Adipocyte (in vitro differentiated cells): ENCODE measurements at regions not wholly inside any gene's neighbourhood (a gene's known extent, or its start where the extent isn't known, plus 50 kb on each side); places are given as distances from the start of the nearest gene placed in this dataset.

ENCODE experiments used
- DNase-seq: peaks from one replicate; pipeline ENCODE4 v3.0.0-alpha.2; 2015; ENCODE audit warnings: low read depth
- H3K27me3 ChIP-seq: replicated peaks from 2 replicates; pipeline ENCODE4 v1.7.0; 2013; ENCODE audit warnings: mild to moderate bottlenecking, low read length, moderate library complexity; ENCODE audit not compliant: control insufficient read depth, insufficient read depth
- H3K36me3 ChIP-seq: 2 replicates; pipeline ENCODE4 v1.7.0; 2013; ENCODE audit warnings: low read length, mild to moderate bottlenecking, moderate library complexity; ENCODE audit not compliant: control insufficient read depth, insufficient read depth, severe bottlenecking
- H3K4me1 ChIP-seq: 2 replicates; pipeline ENCODE4 v1.7.0; 2013; ENCODE audit warnings: mild to moderate bottlenecking, low read length, moderate library complexity; ENCODE audit not compliant: control insufficient read depth, insufficient read depth
- H3K4me3 ChIP-seq: 2 replicates; pipeline ENCODE4 v1.7.0; 2013; ENCODE audit warnings: mild to moderate bottlenecking, low read length, moderate library complexity
- H3K9ac ChIP-seq: 2 replicates; pipeline ENCODE4 v1.7.0; 2013; ENCODE audit warnings: mild to moderate bottlenecking, low read length, moderate library complexity
- H3K9me3 ChIP-seq: 2 replicates; pipeline ENCODE4 v1.7.0; 2013; ENCODE audit warnings: mild to moderate bottlenecking, low read length, moderate library complexity; ENCODE audit not compliant: control insufficient read depth

DNA sequence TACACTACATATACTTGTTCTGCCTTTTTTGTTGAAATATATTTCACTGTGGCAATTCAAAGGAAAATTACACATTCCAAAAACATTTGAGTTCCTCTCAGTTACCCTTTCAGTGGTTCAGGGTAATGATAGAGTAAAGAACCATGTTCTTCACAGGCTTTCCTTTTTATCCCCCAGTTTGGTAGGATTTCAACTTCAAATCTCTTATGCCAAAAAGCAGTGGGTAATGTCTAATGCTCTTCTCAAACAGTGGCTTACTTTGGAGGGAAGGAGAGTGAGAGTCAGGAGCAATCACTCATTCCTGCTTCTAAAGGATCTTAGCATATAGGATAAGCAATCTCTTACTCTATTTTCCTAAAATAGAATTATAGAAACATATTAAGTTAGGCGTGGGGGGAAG, 290.6 kb downstream of the ZEB2 start:
- DNase-seq: no peak
- H3K9me3 ChIP-seq: no peaks in the 10 kb centered on the region
- H3K9ac ChIP-seq: no peak overlapping the region
- H3K4me3 ChIP-seq: no peak overlapping the region
- H3K4me1 ChIP-seq: peaks cover 10% of the 10 kb centered on the region
- no peaks in the 10 kb centered on the region for H3K36me3 ChIP-seq
- no peaks in the 10 kb centered on the region for H3K27me3 ChIP-seq

DNA sequence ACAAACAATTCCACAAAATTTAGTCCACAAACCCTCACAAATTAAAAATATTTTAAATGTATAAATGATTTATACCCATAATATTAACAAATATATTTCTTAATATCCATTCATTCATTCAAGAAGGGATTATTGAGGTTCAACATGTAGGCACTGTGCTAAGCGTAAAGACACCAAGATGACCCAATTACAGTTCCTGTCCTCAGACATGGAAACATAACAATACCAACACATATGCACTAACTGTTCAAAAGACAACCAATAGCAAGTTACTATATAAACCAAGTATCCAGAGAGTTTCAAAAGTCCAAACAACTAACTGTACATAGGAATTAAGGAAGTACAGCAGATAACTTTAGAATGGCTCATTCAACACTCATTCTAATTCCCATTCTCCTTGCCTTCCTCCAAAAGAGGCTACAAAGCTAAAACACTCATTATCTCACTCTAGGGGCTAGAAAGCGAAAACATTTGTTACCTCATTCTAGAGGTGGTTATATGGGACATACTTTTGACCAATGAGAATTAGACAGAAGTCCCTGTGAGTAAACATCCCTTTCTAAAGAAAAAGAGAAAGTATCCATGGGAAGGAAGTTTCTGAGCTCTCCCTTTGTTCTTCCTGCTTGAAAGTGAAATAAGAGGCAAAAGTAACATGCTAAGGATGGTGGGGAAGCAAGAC, 292.4 kb downstream of the ZEB2 start:
- no peaks in the 10 kb centered on the region for H3K9me3 ChIP-seq
- H3K36me3 ChIP-seq: no peaks in the 10 kb centered on the region
- H3K4me3 ChIP-seq: no peak overlapping the region
- H3K27me3 ChIP-seq: no peaks in the 10 kb centered on the region
- H3K4me1 ChIP-seq: peaks cover 14% of the 10 kb centered on the region
- DNase-seq: no peak
- H3K9ac ChIP-seq: no peak overlapping the region

- Histone ChIP-seq H3K9ac (no peak overlapping the region), H3K9me3 (no peaks in the 10 kb centered on the region), H3K4me3 (no peak overlapping the region), H3K36me3 (no peaks in the 10 kb centered on the region), H3K4me1 (peaks cover 6% of the 10 kb centered on the region), H3K27me3 (no peaks in the 10 kb centered on the region)
- DNase-seq: no peak
These were observed 294.8 kb downstream of the ZEB2 start for GRCh38 chr2:144225076-144225475.

DNA sequence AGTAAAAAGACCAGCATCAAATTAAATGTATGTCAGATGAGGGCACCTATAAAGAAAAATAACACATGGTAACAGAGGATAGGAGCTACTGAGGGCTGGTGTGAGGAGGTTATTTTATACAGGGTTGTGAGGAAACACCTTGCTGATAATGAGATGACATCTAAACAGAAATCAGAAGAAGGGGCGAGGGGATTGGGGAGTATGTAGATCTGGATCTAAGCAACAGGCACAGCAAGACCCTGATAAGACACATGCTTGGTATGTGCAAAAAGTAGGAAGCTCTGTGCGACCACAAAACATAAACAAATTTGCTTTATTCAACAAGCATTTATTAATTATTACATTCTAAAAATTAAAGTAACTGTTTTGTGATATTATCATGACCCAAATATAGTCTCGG, 295.4 kb downstream of the ZEB2 start:
- no peaks in the 10 kb centered on the region for H3K27me3 ChIP-seq
- no peak overlapping the region for H3K4me3 ChIP-seq
- peaks cover 4% of the 10 kb centered on the region for H3K4me1 ChIP-seq
- no peak for DNase-seq
- H3K9me3 ChIP-seq: no peaks in the 10 kb centered on the region
- H3K9ac ChIP-seq: no peak overlapping the region
- H3K36me3 ChIP-seq: no peaks in the 10 kb centered on the region

DNA sequence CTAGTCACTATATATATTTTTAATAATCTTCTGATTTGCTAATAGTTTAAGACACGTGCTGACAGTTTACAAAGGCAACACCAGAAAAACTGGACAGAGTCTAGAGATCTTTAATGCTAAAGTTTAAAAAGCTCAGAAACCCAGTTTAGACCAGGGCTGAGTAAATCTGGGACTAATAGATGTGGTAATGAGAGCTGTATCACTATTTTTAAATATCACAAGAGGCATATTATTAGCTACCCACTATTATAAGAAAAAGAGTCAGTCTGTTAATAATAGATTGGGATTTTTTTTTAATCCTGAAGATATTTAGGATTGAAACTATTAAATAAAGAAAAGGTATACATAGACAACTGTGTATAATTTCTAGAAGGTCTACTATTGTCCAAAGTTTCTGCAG, 299.9 kb downstream of the ZEB2 start:
- no peak for DNase-seq
- Histone ChIP-seq H3K4me3 (no peak overlapping the region), H3K36me3 (no peaks in the 10 kb centered on the region), H3K9me3 (no peaks in the 10 kb centered on the region), H3K4me1 (peaks cover 4% of the 10 kb centered on the region), H3K27me3 (no peaks in the 10 kb centered on the region), H3K9ac (no peak overlapping the region)

DNA sequence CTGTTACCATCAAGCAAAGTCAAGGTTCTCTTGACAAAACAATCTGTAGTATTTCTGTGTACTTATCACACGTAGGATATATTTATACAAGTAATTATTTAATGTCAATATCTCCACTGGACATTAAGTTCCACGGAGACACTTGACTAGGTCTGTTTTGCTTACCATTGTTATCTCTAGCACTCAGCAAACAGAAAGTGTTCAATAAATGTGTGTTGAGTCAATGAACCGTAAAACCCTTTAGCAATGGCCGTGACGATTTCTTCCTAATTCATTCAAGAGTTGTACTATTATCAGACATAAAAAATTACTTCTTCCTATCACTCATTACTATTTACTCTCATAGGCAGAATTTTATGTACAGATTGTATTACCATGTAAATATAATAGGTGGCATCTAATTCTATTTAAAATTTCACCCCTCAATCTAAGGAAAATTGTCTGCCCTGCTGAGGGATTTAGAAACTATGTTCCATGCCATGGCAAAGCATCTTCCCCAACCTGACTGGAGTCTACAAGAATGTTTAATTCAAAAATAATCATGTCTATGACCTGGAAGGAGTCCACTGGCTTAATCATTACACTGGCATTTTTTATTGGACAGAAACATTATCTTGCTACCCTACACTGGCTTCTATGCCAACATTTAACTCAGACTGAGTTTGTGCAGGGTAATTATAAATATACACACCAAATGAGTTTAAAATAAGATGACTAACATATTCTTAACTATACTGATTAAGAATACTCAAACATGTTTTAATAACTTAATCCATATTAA, 301.9 kb downstream of the ZEB2 start:
- H3K9ac ChIP-seq: no peak overlapping the region
- DNase-seq: no peak
- H3K36me3 ChIP-seq: no peaks in the 10 kb centered on the region
- H3K4me3 ChIP-seq: no peak overlapping the region
- no peaks in the 10 kb centered on the region for H3K9me3 ChIP-seq
- H3K27me3 ChIP-seq: no peaks in the 10 kb centered on the region
- peaks cover under 1% of the 10 kb centered on the region for H3K4me1 ChIP-seq

GRCh38 chr2:144215701-144216675, 303.9 kb downstream of the ZEB2 start:
- DNase-seq: no peak
- Histone ChIP-seq H3K36me3 (peaks cover 5% of the 10 kb centered on the region), H3K4me3 (no peak overlapping the region), H3K4me1 (no peaks in the 10 kb centered on the region), H3K27me3 (no peaks in the 10 kb centered on the region), H3K9me3 (no peaks in the 10 kb centered on the region), H3K9ac (no peak overlapping the region)

DNA sequence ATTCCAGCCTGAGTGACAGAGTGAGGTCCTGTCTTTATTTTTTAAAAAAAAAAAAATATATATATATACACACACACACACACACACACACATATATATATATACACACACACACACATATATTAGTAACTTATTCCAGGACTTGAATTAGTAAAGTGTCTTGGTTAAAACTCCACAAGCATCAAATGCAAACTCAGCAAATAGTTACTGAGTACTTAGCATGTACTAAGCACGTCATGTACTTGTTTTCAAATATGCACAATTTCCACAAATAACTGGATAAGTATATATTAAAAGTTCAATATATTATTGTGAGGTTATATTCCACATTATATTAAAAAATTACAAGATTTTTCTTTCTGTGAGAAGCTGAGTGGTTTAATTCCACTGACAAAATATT, 304.7 kb downstream of the ZEB2 start:
- H3K9me3 ChIP-seq: no peaks in the 10 kb centered on the region
- H3K9ac ChIP-seq: no peak overlapping the region
- no peak overlapping the region for H3K4me3 ChIP-seq
- no peaks in the 10 kb centered on the region for H3K4me1 ChIP-seq
- H3K27me3 ChIP-seq: no peaks in the 10 kb centered on the region
- H3K36me3 ChIP-seq: peaks cover 13% of the 10 kb centered on the region
- no peak for DNase-seq

DNA sequence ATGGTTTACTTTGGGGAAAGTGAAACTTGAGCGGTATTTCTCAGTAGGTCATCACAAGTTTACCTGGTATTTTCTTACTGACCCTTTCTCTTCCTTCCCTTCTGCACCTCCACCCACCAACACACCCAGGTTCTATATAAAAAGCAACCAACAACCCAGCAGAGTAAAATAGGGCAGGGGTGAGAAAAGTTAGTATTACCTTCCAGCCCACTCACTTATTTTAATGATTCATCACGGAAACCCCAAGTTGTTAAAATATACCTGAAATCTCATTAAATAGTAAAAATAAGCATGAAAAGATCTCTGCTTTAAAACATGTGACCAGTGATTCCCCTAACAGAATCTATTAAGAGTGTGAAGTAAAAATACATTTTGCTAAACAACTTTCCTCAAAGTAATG, 306.1 kb downstream of the ZEB2 start:
- Histone ChIP-seq H3K27me3 (no peaks in the 10 kb centered on the region), H3K36me3 (peaks cover 15% of the 10 kb centered on the region), H3K4me3 (no peak overlapping the region), H3K9me3 (no peaks in the 10 kb centered on the region), H3K4me1 (no peaks in the 10 kb centered on the region), H3K9ac (no peak overlapping the region)
- no peak for DNase-seq

GRCh38 chr2:144211826-144212225, 308.1 kb downstream of the ZEB2 start:
- Histone ChIP-seq H3K4me1 (no peaks in the 10 kb centered on the region), H3K9ac (no peak overlapping the region), H3K27me3 (no peaks in the 10 kb centered on the region), H3K9me3 (no peaks in the 10 kb centered on the region), H3K4me3 (no peak overlapping the region), H3K36me3 (peaks cover 22% of the 10 kb centered on the region)
- DNase-seq: no peak

DNA sequence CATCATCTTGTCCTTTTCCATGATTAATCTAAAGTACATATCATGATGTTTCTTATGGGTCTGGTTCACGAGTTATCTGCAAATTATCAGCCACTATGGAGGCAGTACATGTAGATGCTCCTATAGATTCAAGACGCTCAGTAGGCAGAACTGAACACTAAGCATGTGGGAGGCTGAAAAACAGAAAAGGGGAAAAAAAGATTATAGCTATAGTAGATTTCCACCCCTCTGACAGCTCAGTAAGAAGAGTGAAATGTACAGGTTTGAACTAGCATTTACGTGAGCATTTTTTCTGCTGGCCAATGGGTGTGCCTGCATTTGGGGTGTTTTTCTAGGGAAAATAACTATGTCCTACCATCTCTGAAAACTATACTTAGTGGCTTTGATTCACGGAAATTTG, 308.9 kb downstream of the ZEB2 start:
- DNase-seq: no peak
- Histone ChIP-seq H3K4me3 (no peak overlapping the region), H3K36me3 (peaks cover 22% of the 10 kb centered on the region), H3K4me1 (no peaks in the 10 kb centered on the region), H3K9ac (no peak overlapping the region), H3K27me3 (no peaks in the 10 kb centered on the region), H3K9me3 (no peaks in the 10 kb centered on the region)
